ENCODE measurements at regions not wholly inside any gene's neighbourhood (a gene's known extent, or its start where the extent isn't known, plus 50 kb on each side); places are given as distances from the start of the nearest gene placed in this dataset.

GRCh38 chr12:88313554-88313953 lies 171.4 kb downstream of the TMTC3 start:
- TF ChIP-seq TAF1 (IDR thresholded peaks at IDR 0.05; ENCODE audit: borderline replicate concordance, low read depth, low read length) (no peak), ATF3 (IDR thresholded peaks at IDR 0.05; ENCODE audit: borderline replicate concordance, extremely low read depth, low read depth, low read length) (no peak), EP300 (IDR thresholded peaks at IDR 0.05; ENCODE audit: borderline replicate concordance in 1 of 2, control insufficient read depth in 1 of 2, low read depth in 2 of 2, low read length in 2 of 2) (no peak), PML (IDR thresholded peaks at IDR 0.05; ENCODE audit: low read length) (no peak), CTCF (IDR thresholded peaks at IDR 0.05 in 2 of 3, conservative IDR thresholded peaks at IDR 0.05 in 1 of 3; ENCODE audit: control insufficient read depth in 2 of 3, extremely low read depth in 1 of 3, insufficient read depth in 1 of 3, low read depth in 3 of 3, low read length in 3 of 3) (no peak), MAX (IDR thresholded peaks at IDR 0.05; ENCODE audit: low read depth, low read length) (no peak)
